Stimulated activated CD4-positive, alpha-beta T cell treated with anti-CD3 and anti-CD28 coated beads, Interleukin-1b, Interleukin-23, amount 100 ng/mL, for 48 hours (primary cell): ENCODE measurements at regions not wholly inside any gene's neighbourhood (a gene's known extent, or its start where the extent isn't known, plus 50 kb on each side); places are given as distances from the start of the nearest gene placed in this dataset.

Experiments used
- DNase-seq: peaks from one replicate; pipeline ENCODE4 v3.0.0-alpha.2; 2020

DNA sequence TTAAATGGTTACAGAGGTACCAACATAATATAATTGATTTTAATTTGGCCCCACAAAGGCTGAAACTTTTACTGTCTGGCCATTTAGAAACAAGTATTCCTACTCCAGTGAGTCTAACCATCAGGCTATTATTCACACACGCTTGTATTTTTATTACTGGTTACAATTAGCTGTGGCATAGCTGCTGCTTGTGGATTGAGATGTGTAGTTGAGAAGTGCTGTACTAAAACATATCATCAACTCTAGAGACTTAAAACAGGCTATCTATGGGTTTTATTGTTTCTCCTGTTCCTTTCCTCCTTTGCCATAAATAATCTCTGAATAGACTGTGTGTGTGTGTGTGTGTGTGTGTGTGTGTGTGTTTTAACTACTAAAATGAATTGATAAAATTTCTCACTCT, 530.2 kb downstream of the CCDC85A start:
- DNase-seq, result no peak

DNA sequence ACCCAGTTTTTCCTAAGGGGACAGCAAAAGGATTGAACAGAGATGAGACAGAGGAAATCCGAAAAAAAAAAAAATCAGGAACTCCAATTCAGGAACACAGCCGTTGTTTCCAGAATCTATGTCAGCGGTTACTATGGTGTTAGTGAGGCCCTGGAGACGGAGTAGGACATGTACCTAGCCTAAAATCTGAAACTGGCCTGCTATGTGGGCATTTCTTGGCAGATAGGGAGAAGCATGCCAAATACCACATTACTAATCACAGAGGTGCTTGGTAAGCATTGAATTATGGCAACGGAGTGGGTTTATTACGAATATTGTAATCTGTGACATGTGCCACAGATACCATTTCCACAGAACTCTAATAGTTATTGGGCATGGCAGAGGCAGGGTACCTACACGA, 530.6 kb downstream of the CCDC85A start:
- DNase-seq, result no peak

DNA sequence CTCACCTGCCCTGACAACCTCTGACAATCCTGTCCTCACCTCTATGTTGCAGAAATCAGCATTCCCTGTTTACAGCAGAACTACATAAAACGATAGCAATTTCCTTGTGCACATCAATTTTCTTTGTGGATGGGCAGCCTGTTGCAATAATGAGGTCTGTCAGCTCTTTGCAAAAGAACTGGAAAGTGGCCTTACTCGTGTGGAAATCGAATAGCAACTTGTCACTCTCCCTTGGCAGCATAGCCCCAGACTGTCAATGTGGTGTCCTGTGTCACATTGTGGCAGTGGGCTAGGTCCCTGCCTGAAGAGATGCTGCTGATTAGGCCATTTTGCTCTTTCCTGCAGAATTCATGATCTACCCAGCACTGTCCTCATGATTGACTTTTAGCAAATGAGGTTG, 531.9 kb downstream of the CCDC85A start:
- no peak for DNase-seq

DNA sequence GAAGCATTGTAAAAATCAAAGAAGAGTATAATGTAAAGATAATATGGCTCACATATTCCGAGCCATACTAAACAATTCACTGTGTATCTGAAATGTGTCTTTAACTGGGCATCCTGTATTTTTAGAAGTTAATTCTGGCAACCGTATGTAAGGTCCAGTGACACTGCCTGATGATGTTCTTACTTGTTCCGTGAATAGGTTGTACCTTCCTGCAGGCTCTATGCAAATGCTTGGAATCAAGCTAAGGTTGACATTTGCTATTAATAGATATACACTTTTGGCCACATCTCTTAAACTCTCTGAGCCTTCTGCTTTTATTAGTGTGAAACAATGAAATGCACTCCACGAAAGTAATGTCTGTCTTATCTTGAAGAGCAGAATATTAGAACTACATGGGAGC, 534.6 kb downstream of the CCDC85A start:
- no peak for DNase-seq

DNA sequence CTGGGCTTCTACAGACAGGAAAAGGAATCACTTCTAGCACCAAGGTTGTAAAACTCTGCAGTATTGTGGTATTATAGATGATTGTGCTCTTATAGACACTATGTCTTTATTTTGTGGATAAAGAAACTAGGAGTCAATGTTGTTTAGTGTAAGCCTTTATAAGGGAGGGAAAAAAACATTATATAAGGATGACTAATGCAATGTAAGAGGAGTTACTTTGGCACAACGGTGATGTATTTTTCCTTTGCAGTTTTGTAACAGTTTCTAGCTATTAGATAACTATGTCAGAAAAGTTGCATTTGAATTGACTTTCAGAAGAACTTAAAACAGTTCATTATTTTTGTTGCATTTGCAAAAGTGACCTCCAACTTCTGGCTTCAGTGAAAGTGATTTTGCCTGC, 545.4 kb downstream of the CCDC85A start:
- DNase-seq, result no peak

DNA sequence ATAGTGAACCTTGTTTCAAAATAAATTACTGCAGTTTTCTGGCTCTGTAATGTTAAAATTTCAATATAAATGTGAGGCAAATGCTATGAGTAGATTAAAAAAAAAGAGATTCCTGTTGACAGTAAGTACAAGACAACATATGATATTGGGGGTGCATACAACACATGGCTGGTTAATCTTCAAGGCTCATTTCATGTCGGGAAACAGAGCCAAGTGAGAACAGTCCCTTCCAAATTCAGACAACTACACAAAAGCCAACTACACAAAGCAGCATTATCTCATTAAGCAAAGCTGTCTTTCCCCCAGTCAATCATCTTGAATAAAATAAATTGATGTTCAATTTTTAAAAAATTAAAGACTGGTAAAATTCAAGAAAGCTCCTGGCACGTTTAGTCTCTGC, 549.2 kb downstream of the CCDC85A start:
- no peak for DNase-seq

DNA sequence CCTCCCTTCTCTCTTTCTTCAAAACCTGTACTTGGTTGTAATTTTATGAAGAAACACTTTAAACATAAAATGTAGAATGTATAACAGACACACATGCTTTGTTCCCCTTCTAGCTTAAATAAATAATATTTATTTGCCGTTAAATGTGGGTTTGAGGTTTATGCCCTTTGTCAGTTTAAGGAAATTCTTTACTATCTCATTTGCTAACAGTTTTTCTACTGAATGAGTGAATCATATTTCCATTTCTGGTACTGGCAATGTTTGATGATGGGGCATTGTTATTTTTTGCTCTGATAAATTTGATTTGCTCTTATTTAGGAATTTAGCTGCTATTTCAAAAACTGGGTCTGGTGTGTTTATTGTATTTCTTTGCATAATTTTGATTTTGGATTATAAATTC, 555.6 kb downstream of the CCDC85A start:
- no peak for DNase-seq

DNA sequence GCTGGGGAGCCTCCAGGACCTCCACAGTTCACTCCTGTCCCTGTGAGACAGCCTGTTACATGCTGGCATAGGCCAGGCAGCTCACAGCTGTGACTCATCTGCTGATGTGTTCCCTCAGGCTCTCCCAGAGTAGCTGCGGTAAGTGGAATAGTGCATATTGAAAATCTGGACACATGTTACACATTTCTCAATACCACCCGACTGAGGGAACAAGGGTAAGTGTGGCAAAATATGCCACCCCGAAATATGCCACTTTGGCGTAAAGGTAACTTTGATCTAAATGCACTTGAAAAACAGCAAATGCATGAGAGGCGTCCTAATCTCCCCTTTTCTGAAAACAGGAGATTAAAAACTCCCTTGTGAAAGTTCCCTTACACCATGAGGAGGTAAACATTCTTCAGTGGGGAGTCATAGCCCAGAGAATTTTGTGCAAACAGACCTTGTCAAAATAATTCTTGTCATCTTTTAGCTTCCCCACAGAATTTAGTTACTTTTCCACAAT, 557.9 kb downstream of the CCDC85A start:
- DNase-seq, result no peak

DNA sequence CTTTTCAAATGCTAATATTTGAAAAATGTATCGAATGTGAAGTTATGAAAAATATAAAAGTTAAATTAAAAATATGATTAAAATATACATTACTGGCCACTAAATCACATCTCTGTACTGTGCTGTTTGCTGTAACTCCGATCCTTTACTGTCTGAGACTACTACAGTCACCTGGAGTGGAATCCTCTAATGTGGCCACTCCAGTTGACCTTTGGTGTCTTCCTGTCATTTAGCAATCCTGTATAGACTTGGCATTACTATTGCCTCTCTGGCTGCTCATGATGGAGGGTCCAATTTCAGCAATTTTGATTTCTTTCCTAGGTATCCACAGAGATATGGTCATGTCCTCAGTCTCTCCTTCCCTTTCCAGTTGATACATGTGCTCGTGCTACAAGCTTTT, 560.0 kb downstream of the CCDC85A start:
- DNase-seq, result no peak

DNA sequence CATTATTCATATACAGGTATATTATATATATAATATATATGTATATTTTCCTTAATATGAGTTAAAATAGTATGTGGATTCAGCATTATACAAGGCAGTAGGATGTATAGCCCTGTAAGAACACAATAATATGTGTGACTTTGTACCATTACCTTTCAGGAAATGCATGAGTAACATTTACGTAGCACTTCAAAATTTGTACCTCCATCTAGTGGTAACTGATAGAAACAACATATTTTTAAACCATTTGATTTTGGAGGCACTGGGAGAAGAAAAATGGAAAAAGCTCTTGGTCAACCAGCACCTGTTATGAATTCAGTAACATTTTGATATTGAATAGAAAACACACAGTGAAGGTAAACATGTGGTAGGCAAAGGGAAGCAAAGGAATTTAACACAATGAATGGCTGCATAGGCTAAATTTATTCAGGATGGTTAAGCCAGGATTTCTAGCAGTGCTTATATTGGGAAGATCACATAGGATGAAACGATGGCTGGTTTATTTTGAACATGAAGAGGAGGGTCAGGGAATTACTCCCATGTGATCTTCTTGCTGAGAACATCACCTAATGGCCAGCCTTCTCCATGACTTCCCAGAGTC, 565.5 kb downstream of the CCDC85A start:
- DNase-seq, result no peak

DNA sequence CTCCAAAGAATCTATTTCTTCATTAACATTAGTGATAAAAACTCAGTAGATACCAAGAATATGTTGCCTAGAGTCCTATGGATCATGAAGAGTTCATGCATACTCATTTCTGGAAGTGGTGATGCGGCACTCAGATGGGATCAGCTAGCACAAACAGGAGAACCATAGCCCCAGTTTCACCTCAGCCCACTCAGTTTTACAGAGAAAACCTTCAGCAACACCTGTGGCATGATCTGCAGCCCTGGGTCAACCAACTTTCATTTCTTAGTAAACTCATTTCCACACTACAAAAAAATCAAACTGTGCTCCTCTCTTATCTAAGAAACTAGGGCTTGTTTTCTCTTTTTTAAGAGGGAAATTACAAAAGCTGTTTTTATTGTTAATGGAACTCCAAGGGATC, 569.4 kb downstream of the CCDC85A start:
- DNase-seq, result no peak

DNA sequence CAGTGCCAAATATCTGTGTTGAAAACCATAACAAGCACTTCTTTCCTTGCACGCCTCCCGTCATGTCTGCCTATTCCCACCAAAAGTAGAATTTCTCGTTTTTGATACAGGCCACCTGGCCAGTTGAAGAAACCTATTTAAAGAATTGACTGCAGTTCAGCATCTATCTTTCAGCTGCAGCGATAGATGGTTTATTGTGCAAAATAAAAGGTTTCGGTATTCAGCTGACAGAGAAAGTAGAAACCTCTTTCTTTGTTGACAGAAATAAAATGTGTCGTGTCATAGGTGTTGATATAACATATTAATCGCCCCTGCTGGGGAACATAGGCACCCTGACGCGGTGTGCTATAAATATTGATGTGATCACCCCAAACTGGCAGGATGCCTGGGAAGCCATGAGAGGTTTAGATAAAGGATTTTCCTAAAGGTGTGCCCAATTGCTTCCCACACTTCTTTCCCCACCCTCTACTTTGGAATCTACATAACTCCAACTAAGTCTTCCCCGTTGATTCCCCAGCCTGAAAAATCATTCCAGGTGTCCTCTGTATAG, 570.4 kb downstream of the CCDC85A start:
- DNase-seq, result no peak

DNA sequence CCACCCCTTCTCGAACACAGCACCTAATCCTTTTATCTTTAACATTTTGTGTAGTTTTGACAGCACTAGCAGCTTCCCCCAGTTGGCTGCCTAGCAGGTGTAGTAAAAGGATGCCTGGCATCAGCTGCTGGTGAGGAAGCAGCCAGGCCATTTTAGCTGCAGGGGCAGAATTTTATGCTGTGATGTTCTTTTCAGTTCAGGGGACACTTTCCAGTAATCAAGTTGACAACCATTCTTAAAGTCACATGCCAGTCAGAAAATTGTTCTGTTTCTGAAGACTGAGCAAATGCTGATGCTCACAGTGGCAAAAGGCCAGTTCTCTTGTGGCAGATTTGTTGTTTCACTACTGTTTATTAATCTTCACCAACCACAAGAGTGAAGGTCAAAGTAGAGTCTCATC, 570.8 kb downstream of the CCDC85A start:
- no peak for DNase-seq

DNA sequence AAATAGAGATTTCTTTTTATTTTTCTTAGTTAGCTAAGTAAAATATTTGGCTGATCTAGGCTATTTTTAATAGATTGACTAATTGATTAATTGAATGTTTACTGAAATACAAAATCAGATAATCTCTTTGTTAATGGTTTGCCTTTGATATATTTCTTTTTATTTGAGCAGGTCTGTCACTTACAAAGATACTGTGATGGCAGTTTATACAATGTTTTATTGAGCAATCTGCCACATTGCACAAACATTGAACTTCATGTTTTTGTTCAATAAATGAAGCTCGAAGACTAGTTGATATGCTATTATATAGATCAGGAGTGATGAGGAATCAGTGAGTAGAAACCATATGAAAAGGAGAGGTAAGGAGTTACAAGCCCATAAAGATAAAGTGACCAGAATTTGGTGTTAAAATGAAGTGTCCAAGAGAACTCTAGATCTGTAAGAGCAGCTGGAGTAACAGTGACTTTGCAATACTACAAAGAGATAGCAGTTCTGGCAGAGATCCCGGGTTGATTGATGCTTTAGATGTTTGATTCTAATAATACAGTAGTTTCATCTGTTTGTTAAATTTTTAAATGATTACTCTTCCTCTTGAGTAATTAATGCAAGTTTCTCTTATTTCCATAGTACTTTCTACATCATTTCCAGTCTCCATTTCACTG, 574.2 kb downstream of the CCDC85A start:
- DNase-seq, result no peak

DNA sequence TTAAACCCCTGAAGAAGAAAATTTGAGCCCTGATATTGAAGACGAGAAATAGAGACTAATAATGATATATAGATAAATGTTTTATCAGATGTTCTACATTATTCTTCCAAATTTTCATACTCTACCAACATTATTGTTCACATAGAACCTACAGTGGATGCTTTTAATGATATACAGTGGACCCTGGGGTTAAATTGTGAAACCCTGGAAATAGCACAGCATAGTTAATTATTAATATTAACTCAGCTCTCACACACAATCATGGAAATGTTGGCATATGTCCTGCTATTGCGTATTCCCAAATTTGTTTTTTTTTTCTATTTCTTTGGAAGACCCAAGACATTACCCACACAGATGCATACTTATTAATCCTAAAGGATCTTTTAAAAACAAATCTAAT, 579.9 kb downstream of the CCDC85A start:
- DNase-seq, result no peak

DNA sequence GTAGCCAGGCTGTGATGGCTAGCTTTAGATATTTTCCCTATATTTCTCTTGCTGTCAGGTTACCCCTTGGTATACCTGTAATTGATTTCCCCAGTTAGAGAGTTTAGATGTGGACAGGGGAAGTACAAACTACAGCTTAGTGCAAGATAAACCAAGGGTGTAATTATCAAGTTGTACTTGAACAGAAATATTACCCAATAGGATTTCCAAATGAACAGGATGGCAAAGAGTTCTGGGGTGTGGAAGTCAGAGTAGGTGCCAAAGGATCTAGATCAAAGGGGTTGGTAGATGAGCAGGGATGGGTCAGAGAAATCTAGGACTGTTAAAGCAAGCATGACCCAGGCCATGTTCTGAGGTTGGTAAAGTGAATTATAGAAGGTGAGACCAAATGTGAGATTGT, 585.2 kb downstream of the CCDC85A start:
- no peak for DNase-seq

DNA sequence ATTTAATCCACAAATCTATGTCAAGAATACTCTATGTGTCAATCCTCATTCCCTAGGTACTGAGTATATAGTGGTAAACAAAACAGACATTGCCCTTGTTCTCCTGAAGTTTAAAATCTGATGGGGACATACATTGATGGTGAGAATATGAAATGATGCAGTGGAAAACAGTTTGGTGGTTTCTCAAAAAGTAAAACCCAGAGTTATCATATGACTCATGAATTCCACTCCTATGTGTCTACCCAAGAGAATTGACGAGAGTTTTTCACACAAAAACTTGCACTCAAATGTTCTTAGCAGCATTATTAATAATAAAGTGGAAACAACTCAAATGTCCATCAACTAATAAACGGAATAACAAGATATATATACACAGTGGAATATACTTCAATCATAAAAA, 586.7 kb downstream of the CCDC85A start:
- no peak for DNase-seq

DNA sequence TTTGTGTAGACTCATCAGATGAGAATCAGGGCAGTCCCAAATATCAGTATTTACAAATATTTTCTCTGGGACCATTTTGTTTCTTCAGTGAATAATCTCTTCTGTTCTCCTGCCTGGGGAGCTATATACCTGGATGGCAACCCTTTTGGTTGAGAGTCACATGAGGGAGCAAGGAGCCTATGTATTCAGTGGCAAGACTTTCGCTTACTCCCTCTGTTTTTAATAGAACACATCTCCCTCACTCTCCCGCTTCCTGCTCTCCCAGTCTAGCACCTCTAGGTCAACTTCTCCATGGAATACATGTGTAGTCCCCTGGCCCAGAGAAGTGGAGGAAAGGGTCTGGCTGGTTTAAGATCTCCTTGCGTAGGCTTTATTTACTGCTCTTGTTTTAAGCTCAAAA, 600.3 kb downstream of the CCDC85A start:
- DNase-seq, result no peak

DNA sequence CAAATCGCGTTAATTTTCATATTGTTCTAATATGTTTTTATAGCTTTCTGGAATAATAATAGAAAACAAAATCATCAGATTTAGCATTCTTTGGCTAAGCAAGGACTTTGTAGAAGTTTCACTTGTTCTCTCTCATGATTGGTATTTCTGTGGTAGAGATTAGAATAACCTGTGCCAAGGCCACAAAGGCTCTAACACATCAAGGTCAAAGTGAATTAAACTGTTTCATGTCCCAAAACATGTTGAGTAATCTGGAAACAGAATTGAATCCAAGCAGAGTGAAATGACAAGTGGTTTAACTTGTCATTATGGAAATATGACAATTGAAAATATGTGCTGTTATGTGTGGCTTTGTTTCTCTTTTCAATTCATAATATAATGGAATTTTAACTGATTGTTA, 617.4 kb downstream of the CCDC85A start:
- no peak for DNase-seq

DNA sequence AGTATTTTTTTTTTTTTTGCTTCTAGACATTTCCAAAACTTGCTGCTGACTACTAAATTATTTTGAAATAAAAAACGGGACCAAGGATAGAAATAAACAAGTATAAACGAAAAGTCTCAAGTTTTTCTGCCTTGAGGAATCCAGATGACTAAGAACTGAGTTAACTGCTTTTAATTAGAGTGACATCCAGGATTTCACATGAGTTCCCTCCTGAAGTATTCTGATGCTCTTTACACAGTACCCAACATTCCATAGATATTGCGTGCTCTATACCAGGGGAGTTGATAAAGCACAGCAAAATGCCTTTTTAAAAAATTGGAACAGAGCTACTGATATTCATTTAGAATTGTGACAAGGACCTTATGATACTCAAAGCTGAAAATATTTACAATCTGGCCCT, 618.0 kb downstream of the CCDC85A start:
- no peak for DNase-seq

DNA sequence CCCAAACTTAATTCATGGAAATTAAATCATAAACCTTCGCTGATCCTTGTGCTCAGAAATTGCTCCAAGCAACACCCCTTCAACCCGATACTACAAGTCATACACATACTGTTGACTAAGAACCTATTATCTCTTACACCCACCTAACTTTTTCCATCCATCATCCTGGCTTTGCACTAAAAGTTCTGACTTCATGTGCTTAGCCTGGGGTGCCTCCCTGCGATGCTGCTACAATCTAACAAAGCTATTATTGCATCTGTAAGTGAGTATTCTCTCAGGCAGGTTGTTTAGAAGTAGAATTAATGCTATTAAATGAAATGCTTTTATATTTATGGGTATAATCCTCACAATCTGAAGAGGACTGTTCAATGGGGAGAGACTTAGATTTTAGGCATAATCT, 619.8 kb downstream of the CCDC85A start:
- no peak for DNase-seq

DNA sequence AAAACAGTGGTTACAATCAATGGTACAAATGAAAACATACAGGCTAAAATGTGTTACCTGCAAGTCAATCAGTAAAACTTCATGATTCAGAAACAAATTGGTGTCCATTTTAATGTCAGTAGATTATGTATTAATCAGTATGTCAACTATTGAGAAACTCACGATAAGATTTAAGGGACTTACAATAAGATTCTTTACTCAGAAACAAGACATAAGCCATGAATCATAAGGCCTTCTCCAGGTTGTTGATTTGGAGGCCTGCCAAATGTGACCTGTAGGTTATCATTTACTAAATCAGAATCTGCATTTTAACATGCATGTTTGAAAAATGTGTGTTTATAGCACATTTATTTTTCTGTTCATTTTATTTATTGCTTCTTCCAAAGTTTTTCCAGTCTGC, 623.1 kb downstream of the CCDC85A start:
- no peak for DNase-seq

DNA sequence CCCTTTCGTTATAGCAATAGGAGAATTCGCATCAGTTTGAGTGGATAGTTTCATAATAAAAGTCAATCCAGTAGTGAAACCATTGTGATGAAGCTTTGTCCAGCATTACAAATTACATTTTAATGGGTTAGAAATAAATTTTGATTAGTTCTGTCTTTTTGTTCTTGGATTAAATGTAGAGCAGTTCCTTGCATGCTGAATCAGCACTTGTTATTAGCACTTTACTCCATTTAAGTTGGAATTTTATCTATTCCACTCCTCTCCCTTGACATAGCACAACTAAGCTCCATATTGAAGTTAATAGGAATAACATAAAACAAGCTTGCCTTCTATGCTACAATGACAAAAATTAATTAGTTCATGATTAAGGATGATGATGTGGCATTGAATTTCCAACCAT, 624.1 kb downstream of the CCDC85A start:
- DNase-seq, result no peak

DNA sequence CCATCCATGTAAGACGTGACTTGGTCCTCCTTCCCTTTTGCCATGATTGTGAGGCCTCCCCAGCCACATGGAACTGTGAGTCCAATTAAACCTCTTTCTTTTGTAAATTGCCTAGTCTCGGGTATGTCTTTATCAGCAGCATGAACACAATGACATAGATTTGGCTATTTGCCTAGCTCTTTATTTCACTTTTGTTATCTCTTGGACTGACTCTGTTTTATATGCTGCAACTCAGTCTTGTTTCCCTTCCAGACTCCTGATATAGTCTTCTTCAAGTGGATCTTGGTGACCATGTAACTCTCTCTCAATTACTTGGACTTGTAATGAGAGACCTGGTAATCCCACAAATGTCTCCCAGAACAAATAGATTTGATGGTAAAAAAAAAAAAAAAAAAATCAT, 627.6 kb downstream of the CCDC85A start:
- DNase-seq, result no peak

DNA sequence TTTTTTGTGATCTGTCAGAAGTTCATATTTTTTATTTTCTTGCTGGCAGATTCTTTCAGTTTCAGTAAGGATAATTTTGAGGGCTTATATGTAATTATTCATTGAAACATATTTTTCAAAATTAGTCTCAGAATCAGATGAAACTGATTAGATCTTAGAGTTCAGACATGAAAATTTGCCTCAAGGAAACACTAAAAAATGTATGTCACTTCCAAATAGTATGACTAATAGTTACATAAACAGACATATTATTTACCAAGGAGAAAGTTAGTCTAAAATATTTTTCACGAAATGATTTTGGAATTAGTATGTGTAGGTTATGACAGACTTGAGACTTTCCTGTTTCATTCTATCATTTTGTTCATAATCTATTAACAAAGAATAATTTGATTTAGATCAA, 628.6 kb downstream of the CCDC85A start:
- DNase-seq, result no peak
